ENCODE measurements at regions not wholly inside any gene's neighbourhood (a gene's known extent, or its start where the extent isn't known, plus 50 kb on each side); places are given as distances from the start of the nearest gene placed in this dataset.
"Not testable (repeated sequence)": the region's sequence is repeated elsewhere in the genome, so short reads cannot be mapped to it uniquely, and the experiment has no call there.

GRCh38 chr2:198304859-198305258 is 500.5 kb downstream of the PLCL1 start:
- DNase-seq (ENCODE audit: low read depth) = no peak

- DNase-seq (ENCODE audit: low read depth) = no peak
Measured at GRCh38 chr2:198297350-198297749, 493.0 kb downstream of the PLCL1 start.

GRCh38 chr2:198296665-198297308 is 492.4 kb downstream of the PLCL1 start:
- DNase-seq (ENCODE audit: low read depth) = peak; percentile 57

GRCh38 chr2:198293281-198293680 is 488.9 kb downstream of the PLCL1 start:
- DNase-seq (ENCODE audit: low read depth) = no peak

- no peak for DNase-seq (ENCODE audit: low read depth)
Measured at GRCh38 chr2:198289811-198290210, 485.4 kb downstream of the PLCL1 start.

GRCh38 chr2:198287706-198288105 is 483.3 kb downstream of the PLCL1 start:
- DNase-seq (ENCODE audit: low read depth) = no peak

GRCh38 chr2:198285216-198285615 is 480.8 kb downstream of the PLCL1 start:
- DNase-seq (ENCODE audit: low read depth) = no peak

GRCh38 chr2:198283146-198283545 is 478.8 kb downstream of the PLCL1 start:
- DNase-seq (ENCODE audit: low read depth) = no peak

GRCh38 chr2:198282061-198282460 is 477.7 kb downstream of the PLCL1 start:
- no peak for DNase-seq (ENCODE audit: low read depth)

- no peak for DNase-seq (ENCODE audit: low read depth)
Measured at GRCh38 chr2:198280145-198280544, 475.8 kb downstream of the PLCL1 start.

- no peak for DNase-seq (ENCODE audit: low read depth)
Measured at GRCh38 chr2:198279026-198279425, 474.6 kb downstream of the PLCL1 start.

- DNase-seq (ENCODE audit: low read depth) = no peak
Measured at GRCh38 chr2:198277181-198277580, 472.8 kb downstream of the PLCL1 start.

GRCh38 chr2:198273660-198274059 is 469.3 kb downstream of the PLCL1 start:
- no peak for DNase-seq (ENCODE audit: low read depth)

GRCh38 chr2:198270157-198270556 is 465.8 kb downstream of the PLCL1 start:
- not testable (repeated sequence) for DNase-seq (ENCODE audit: low read depth)

- no peak for DNase-seq (ENCODE audit: low read depth)
Measured at GRCh38 chr2:198268519-198268918, 464.1 kb downstream of the PLCL1 start.

GRCh38 chr2:198259496-198259895 is 455.1 kb downstream of the PLCL1 start:
- DNase-seq (ENCODE audit: low read depth) = no peak

GRCh38 chr2:198254536-198255090 is 450.2 kb downstream of the PLCL1 start:
- DNase-seq (ENCODE audit: low read depth) = no peak

- no peak for DNase-seq (ENCODE audit: low read depth)
Measured at GRCh38 chr2:198253995-198254394, 449.6 kb downstream of the PLCL1 start.

- DNase-seq (ENCODE audit: low read depth) = no peak
Measured at GRCh38 chr2:198252472-198252871, 448.1 kb downstream of the PLCL1 start.

GRCh38 chr2:198242093-198242492 is 437.7 kb downstream of the PLCL1 start:
- no peak for DNase-seq (ENCODE audit: low read depth)

GRCh38 chr2:198238429-198238828 is 434.0 kb downstream of the PLCL1 start:
- DNase-seq (ENCODE audit: low read depth) = no peak

GRCh38 chr2:198236338-198236737 is 431.9 kb downstream of the PLCL1 start:
- no peak for DNase-seq (ENCODE audit: low read depth)

GRCh38 chr2:198232281-198232680 is 427.9 kb downstream of the PLCL1 start:
- DNase-seq (ENCODE audit: low read depth) = no peak

- no peak for DNase-seq (ENCODE audit: low read depth)
Measured at GRCh38 chr2:198231562-198231961, 427.2 kb downstream of the PLCL1 start.

Data from ELR (cell line).